H9 (cell line): ENCODE measurements at regions not wholly inside any gene's neighbourhood (a gene's known extent, or its start where the extent isn't known, plus 50 kb on each side); places are given as distances from the start of the nearest gene placed in this dataset.

Source experiments
- DNase-seq: peaks from one replicate; pipeline ENCODE4 v3.0.0-alpha.2; 2017
- H2AFZ ChIP-seq: one replicate; pipeline ENCODE4 v1.6.1; 2013; ENCODE audit warnings: mild to moderate bottlenecking, low read length, control low read depth, moderate library complexity
- H2AK5ac ChIP-seq: 2 replicates; pipeline ENCODE4 v1.6.1; 2013; ENCODE audit warnings: low read length, control low read depth, mixed read lengths; ENCODE audit not compliant: insufficient read length
- H2BK120ac ChIP-seq: one replicate; pipeline ENCODE4 v1.6.1; 2013; ENCODE audit warnings: low read depth, mild to moderate bottlenecking, low read length, control low read depth, inconsistent platforms; ENCODE audit not compliant: poor library complexity, severe bottlenecking
- H2BK12ac ChIP-seq: 2 replicates; pipeline ENCODE4 v1.6.1; 2013; ENCODE audit warnings: low read length, control low read depth, mixed read lengths, low read depth; ENCODE audit not compliant: insufficient read length
- H2BK15ac ChIP-seq: 2 replicates; pipeline ENCODE4 v1.6.1; 2013; ENCODE audit warnings: low read depth, low read length, control low read depth
- H2BK20ac ChIP-seq: one replicate; pipeline ENCODE4 v1.6.1; 2013; ENCODE audit warnings: low read depth, mild to moderate bottlenecking, low read length, control low read depth, inconsistent platforms; ENCODE audit not compliant: poor library complexity, severe bottlenecking
- H2BK5ac ChIP-seq: 2 replicates; pipeline ENCODE4 v1.6.1; 2013; ENCODE audit warnings: low read length, control low read depth, mixed read lengths; ENCODE audit not compliant: insufficient read length
- H3K14ac ChIP-seq: 2 replicates; pipeline ENCODE4 v1.6.1; 2013; ENCODE audit warnings: low read length, control low read depth; ENCODE audit not compliant: insufficient read depth
- H3K18ac ChIP-seq: 2 replicates; pipeline ENCODE4 v1.6.1; 2013; ENCODE audit warnings: low read depth, mild to moderate bottlenecking, mixed read lengths, low read length, control low read depth; ENCODE audit not compliant: insufficient read length
- H3K23ac ChIP-seq: 2 replicates; pipeline ENCODE4 v1.6.1; 2013; ENCODE audit warnings: low read length, control low read depth, mixed read lengths, low read depth; ENCODE audit not compliant: insufficient read length
- H3K23me2 ChIP-seq: 2 replicates; pipeline ENCODE4 v1.6.1; 2013; ENCODE audit warnings: low read depth, mild to moderate bottlenecking, mixed read lengths, low read length, control low read depth; ENCODE audit not compliant: insufficient read length, poor library complexity, severe bottlenecking
- H3K27ac ChIP-seq: 2 replicates; pipeline ENCODE4 v1.5.1; 2013; ENCODE audit warnings: low read length, control low read depth, mixed read lengths, low read depth; ENCODE audit not compliant: insufficient read length
- H3K27me3 ChIP-seq: 2 replicates; pipeline ENCODE4 v1.6.1; 2013; ENCODE audit warnings: low read length, control low read depth, inconsistent platforms; ENCODE audit not compliant: insufficient read depth
- H3K4ac ChIP-seq: 2 replicates; pipeline ENCODE4 v1.6.1; 2013; ENCODE audit warnings: low read depth, mild to moderate bottlenecking, control low read depth, inconsistent platforms, low read length, moderate library complexity
- H3K4me1 ChIP-seq: 2 replicates; pipeline ENCODE4 v1.6.1; 2013; ENCODE audit warnings: low read length, control low read depth, inconsistent platforms; ENCODE audit not compliant: insufficient read depth
- H3K4me2 ChIP-seq: 2 replicates; pipeline ENCODE4 v1.6.1; 2013; ENCODE audit warnings: low read length, control low read depth, mixed read lengths; ENCODE audit not compliant: insufficient read length, insufficient read depth
- H3K56ac ChIP-seq: 2 replicates; pipeline ENCODE4 v1.6.1; 2013; ENCODE audit warnings: low read depth, mild to moderate bottlenecking, mixed read lengths, low read length, control low read depth; ENCODE audit not compliant: insufficient read length
- H3K79me1 ChIP-seq: 2 replicates; pipeline ENCODE4 v1.6.1; 2013; ENCODE audit warnings: low read depth, mild to moderate bottlenecking, moderate library complexity, low read length, control low read depth, inconsistent platforms; ENCODE audit not compliant: insufficient read depth, poor library complexity, severe bottlenecking
- H3K79me2 ChIP-seq: 2 replicates; pipeline ENCODE4 v1.6.1; 2013; ENCODE audit warnings: low read length, control low read depth, inconsistent platforms; ENCODE audit not compliant: insufficient read depth
- H3K9ac ChIP-seq: 2 replicates; pipeline ENCODE4 v1.6.1; 2013; ENCODE audit warnings: low read length, control low read depth, mixed read lengths; ENCODE audit not compliant: insufficient read length; ENCODE audit errors: extremely low read depth
- H3K9me3 ChIP-seq: one replicate; pipeline ENCODE4 v1.6.1; 2013; ENCODE audit warnings: low read depth, low read length, inconsistent platforms; ENCODE audit not compliant: control insufficient read depth
- H3T11ph ChIP-seq: one replicate; pipeline ENCODE4 v1.6.1; 2013; ENCODE audit warnings: mild to moderate bottlenecking, low read length, control low read depth, inconsistent platforms
- H4K20me1 ChIP-seq: one replicate; pipeline ENCODE4 v1.6.1; 2013; ENCODE audit not compliant: control insufficient read depth, insufficient read length, insufficient read depth
- H4K5ac ChIP-seq: 2 replicates; pipeline ENCODE4 v1.6.1; 2013; ENCODE audit warnings: low read depth, mild to moderate bottlenecking, mixed read lengths, low read length, control low read depth; ENCODE audit not compliant: insufficient read length
- H4K8ac ChIP-seq: replicated peaks from 2 replicates; pipeline ENCODE4 v1.6.1; 2013; ENCODE audit warnings: low read length, control low read depth, mixed read lengths, low read depth; ENCODE audit not compliant: insufficient read length
- H4K91ac ChIP-seq: 2 replicates; pipeline ENCODE4 v1.6.1; 2013; ENCODE audit warnings: low read depth, mild to moderate bottlenecking, moderate library complexity, mixed read lengths, low read length, control low read depth; ENCODE audit not compliant: insufficient read length
- H3K27ac Mint-ChIP-seq, 3 experiments: 2 replicates in 2 of 3; 3 replicates in 1 of 3; pipeline ENCODE4 v1.8.0; 2020 to 2021; ENCODE audit warnings: mixed read lengths in 3 of 3, mild to moderate bottlenecking in 1 of 3, moderate library complexity in 1 of 3
- H3K27me3 Mint-ChIP-seq: 2 replicates; pipeline ENCODE4 v1.8.0; 2021; ENCODE audit warnings: low read depth, mild to moderate bottlenecking, moderate library complexity, mixed read lengths
- H3K36me3 Mint-ChIP-seq, 3 experiments: 2 replicates in 2 of 3; 3 replicates in 1 of 3; pipeline ENCODE4 v1.8.0; 2020 to 2021; ENCODE audit warnings: low read depth in 3 of 3, mixed read lengths in 3 of 3; ENCODE audit not compliant: insufficient read depth in 1 of 3
- H3K4me1 Mint-ChIP-seq, 2 experiments: 2 replicates each; pipeline ENCODE4 v1.8.0; 2020; ENCODE audit warnings: mixed read lengths in 2 of 2
- H3K4me3 Mint-ChIP-seq, 2 experiments: 2 replicates in 1 of 2; 3 replicates in 1 of 2; pipeline ENCODE4 v1.8.0; 2020 to 2021; ENCODE audit warnings: mild to moderate bottlenecking in 2 of 2, mixed read lengths in 2 of 2, moderate library complexity in 1 of 2
- H3K9me3 Mint-ChIP-seq, 2 experiments: 2 replicates in 1 of 2; 3 replicates in 1 of 2; pipeline ENCODE4 v1.8.0; 2020; ENCODE audit warnings: mild to moderate bottlenecking in 2 of 2, mixed read lengths in 2 of 2, moderate library complexity in 1 of 2
- WGBS: extraction: QIAGEN DNeasy Blood & Tissue Kit; methylation state at CpG from one replicate; pipeline ENCODE4 v1.1.7; 2013; ENCODE audit warnings: missing lambda C conversion rate, low lambda C conversion rate, mixed read lengths; ENCODE audit not compliant: insufficient read length; ENCODE audit errors: extremely low coverage; 5-methylcytosine and 5-hydroxymethylcytosine counted together
- TF ChIP-seq, protein P1 (sequence below): fragments of 200-600 bp; sonication (generic); conservative IDR thresholded peaks from 3 replicates; pipeline ENCODE4 v1.8.0; 2021; ENCODE audit warnings: antibody characterized with exemption, mild to moderate bottlenecking

DNA sequence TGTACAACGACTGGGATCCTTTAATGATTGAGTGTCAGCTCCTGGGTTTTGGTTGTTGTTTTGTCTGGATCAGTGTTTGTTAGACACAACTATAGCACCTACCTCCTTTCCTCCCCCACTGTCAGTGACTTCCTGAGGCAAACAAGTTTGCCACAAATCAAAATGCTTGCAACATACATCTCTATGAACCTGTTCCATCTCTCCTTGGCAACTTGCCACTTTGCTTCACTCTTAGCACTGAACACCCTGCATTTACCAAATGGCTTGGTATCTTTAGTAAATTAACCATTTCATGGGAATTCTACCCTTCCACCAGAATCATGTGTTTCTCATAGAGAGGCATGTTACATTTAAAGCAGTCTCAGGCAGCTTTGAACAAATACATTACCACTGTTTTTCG lies 301.1 kb upstream of the TANK start:
- WGBS: no CpG with 5 or more reads among the region's 2 CpGs

More for the DNA sequence above, 301.1 kb upstream of the TANK start:
- Histone ChIP-seq H3K79me2 (no peaks in the 10 kb centered on the region), H3T11ph (no peak overlapping the region), H3K27ac (no peak overlapping the region), H3K18ac (no peak overlapping the region), H3K4ac (no peak overlapping the region), H3K9me3 (no peaks in the 10 kb centered on the region), H2AK5ac (no peak overlapping the region), H3K79me1 (no peaks in the 10 kb centered on the region), H3K14ac (no peak overlapping the region), H2BK12ac (no peak overlapping the region), H2BK120ac (no peak overlapping the region), H4K5ac (no peak overlapping the region), H2BK15ac (no peak overlapping the region), H3K56ac (no peak overlapping the region), H3K27me3 (no peaks in the 10 kb centered on the region), H2BK5ac (no peak overlapping the region), H2BK20ac (no peak overlapping the region), H4K20me1 (no peaks in the 10 kb centered on the region), H3K4me1 (no peaks in the 10 kb centered on the region), H4K91ac (no peak overlapping the region), H3K23ac (no peak overlapping the region), H3K9ac (no peak overlapping the region), H2AFZ (no peak overlapping the region), H3K4me2 (no peak overlapping the region), H4K8ac (no peak overlapping the region), H3K23me2 (no peaks in the 10 kb centered on the region)
- Mint-ChIP-seq H3K4me3 (no peak overlapping the region), H3K4me1 (peaks cover 0 to 2% of the 10 kb centered on the region in 2 experiments; a peak in 1 of 4 replicates), H3K27me3 (no peaks in the 10 kb centered on the region), H3K27ac (no peak overlapping the region), H3K36me3 (peaks cover 0 to 7% (median 0%) of the 10 kb centered on the region in 3 experiments; a peak in 1 of 7 replicates), H3K9me3 (peaks cover 0 to 2% of the 10 kb centered on the region in 2 experiments; a peak in 1 of 5 replicates)
- TF ChIP-seq, protein P1, sequence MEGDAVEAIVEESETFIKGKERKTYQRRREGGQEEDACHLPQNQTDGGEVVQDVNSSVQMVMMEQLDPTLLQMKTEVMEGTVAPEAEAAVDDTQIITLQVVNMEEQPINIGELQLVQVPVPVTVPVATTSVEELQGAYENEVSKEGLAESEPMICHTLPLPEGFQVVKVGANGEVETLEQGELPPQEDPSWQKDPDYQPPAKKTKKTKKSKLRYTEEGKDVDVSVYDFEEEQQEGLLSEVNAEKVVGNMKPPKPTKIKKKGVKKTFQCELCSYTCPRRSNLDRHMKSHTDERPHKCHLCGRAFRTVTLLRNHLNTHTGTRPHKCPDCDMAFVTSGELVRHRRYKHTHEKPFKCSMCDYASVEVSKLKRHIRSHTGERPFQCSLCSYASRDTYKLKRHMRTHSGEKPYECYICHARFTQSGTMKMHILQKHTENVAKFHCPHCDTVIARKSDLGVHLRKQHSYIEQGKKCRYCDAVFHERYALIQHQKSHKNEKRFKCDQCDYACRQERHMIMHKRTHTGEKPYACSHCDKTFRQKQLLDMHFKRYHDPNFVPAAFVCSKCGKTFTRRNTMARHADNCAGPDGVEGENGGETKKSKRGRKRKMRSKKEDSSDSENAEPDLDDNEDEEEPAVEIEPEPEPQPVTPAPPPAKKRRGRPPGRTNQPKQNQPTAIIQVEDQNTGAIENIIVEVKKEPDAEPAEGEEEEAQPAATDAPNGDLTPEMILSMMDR: no peak
- DNase-seq: no peak
